ENCODE measurements at regions not wholly inside any gene's neighbourhood (a gene's known extent, or its start where the extent isn't known, plus 50 kb on each side); places are given as distances from the start of the nearest gene placed in this dataset.

- DNase-seq (ENCODE audit: low spot score), result no peak
Observed at GRCh38 chr22:49212466-49212865, 615.2 kb downstream of the BRD1 start.

- no peak for DNase-seq (ENCODE audit: low spot score)
Observed at GRCh38 chr22:49212002-49212401, 615.7 kb downstream of the BRD1 start.

DNA sequence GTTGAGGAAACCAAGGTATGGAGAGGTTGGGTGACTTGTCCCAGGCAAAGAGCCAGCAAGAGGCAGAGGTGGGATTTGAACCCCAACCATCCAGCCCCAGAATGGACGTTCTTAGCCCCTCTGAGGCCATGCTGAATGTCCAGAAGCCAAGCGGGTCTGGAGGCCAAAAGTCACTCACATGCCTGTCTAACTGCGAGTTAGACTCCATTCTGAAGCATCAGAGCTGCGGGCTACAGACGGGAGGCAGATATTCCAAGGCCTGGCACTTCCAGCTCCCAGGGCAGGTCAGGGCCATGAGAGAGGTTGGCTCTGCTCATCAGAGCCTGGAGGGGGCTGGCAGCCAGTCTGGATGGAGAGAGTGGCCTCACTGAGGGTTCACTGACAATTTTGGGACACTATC, 616.5 kb downstream of the BRD1 start:
- DNase-seq (ENCODE audit: low spot score), result no peak

DNA sequence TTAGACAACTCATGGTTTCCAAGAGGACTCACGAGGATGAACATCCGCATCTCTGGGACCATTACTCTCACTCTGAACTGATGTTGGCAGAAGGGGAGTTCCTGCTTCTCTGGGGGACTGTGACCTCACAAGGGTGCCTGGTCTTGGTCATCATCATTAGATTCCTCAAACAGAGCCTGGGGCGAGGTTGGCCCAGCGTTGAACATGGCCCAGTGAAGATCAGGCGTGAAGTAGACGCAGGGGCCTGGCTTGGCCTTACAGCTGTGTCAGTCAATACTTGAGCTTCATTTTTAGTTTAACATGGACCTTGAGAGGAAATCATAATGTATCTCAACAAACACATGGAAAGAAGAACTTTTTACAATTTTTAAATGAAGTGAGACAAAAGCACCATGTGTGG, 617.1 kb downstream of the BRD1 start:
- no peak for DNase-seq (ENCODE audit: low spot score)

GRCh38 chr22:49209452-49210195, 618.0 kb downstream of the BRD1 start:
- DNase-seq (ENCODE audit: low spot score), result peak; percentile 43

DNA sequence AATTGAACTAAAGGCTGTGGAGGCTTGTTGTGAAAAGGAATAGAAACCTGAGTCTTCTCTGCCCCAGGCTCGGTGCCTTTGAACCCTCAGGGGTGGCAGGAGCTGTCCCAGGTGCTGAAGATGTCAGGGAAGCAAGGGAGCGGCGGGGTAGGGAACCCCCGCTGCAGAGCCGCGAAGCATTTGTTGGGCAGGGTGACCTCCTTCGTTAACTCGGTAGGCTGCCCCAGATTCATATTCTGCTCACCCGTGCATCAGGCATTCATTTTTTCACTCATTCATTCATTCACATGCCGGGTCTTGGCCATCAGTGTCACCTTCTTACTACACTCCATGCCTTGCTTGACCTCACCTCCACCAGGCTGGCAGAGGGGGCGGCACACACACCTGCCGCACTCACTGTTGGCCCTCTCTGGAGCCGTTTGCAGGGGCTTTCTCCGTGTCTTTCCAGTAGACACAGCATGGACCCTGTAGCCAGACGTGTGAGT, 618.9 kb downstream of the BRD1 start:
- DNase-seq (ENCODE audit: low spot score), result no peak

DNA sequence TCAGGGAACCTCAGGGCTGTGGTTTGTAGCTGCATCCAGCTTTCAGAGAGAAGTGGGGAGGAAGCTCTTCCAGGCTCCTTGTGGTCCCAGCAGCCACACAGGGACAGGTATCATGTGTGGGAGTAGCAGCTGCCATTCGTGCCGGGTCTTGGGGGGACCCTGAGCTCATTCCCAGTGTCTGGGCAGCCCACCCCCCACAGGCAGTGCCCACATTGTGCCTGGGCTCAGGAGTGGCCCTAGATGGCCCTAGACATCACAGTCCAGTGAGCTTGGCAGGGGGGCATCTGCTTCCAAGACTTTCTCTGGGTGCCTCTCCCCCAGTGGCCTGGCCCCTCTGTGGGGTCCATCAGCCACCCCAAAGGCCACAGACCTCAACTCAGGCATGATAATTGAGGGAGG, 619.7 kb downstream of the BRD1 start:
- no peak for DNase-seq (ENCODE audit: low spot score)

- DNase-seq (ENCODE audit: low spot score), result no peak
Observed at GRCh38 chr22:49207008-49208003, 620.4 kb downstream of the BRD1 start.

GRCh38 chr22:49206281-49206680, 621.4 kb downstream of the BRD1 start:
- peak; percentile 21 for DNase-seq (ENCODE audit: low spot score)

DNA sequence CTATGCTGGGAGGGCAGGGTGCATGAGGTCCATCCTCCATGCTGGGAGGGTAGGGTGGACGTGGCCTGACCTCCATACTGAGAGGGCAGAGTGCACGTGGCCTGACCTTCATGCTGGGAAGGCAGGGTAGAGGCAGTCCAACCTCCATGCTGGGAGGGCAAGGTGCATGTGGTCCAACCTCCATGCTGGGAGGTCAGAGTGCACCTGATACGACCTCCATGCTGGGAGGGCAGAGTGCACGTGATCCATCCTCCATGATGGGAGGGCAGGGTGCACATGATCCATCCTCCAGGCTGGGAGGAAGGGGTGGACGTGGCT, 622.2 kb downstream of the BRD1 start:
- DNase-seq (ENCODE audit: low spot score), result no peak

GRCh38 chr22:49204599-49205482, 622.8 kb downstream of the BRD1 start:
- DNase-seq (ENCODE audit: low spot score), result no peak

DNA sequence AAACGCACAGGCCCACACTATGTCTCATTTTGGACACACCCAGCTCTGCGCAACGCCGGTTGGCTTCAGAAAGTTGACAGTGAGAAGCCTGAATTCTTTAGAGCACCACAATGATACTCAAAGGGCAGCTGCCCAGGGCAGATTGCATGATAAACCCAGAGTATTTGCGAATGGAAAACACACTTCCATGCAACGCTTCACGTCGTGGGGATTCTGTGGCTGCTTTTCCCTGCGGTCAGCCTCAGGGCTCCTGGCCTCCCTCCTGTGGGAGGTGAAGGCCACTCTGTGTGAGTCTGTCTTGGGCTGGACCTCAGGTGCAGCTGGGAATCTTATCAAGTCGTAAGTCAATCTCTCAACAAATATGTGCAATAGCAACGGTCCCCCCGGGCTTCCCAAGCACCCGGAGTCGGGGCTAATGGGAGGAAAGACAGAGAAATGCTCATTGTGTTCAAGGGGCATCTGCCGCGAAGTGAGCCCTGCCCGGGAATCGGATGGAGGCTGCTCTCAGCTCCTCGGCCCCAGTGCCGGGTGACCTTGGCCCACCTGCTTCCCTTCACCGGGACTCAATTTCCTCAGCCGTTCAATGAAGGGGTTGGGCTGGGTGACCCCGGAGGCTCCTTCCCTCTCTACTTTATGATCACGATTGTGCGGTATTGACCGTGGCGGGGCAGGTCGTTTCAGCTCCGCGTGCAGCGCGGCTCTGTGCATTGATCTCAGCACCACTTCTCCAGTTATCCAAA, 623.6 kb downstream of the BRD1 start:
- DNase-seq (ENCODE audit: low spot score), result no peak

DNA sequence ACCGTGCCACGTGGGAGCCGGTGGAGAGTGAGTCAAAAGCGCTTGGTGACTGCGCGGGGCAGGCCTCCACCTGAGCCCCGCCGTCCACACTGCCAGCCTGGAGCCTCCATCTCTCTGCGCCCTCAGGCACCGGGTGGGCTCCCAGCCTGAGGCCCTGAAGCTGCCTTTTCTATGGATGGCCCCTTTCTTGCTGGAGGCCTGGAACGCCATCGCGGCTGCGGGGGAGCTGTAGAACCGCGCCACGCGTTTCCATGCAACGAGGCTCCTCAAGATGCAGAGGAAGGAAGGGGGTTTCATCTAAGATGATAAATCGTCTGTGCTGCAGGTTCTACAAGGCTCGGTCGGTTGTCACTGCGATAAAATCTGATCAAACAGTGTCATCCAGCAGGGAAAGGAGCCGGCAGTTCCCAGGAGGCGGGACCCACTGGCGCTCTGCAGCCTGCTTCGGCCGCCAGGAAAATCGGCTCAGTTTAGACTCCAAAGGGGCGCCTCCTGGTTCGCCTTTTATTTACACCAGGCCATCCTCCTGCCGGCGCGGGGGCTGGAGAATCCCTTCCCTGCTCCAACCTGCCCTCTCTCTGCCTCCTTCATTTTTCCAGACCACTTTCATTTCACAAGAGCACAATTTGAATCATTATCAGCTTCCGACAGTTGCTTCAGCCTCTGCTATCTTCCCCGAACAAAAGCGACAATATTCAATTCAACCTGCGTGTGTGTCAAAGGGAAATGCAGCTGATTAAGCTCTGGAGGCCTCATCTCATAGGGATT, 624.4 kb downstream of the BRD1 start:
- no peak for DNase-seq (ENCODE audit: low spot score)

- no peak for DNase-seq (ENCODE audit: low spot score)
Observed at GRCh38 chr22:49202226-49202625, 625.4 kb downstream of the BRD1 start.

DNA sequence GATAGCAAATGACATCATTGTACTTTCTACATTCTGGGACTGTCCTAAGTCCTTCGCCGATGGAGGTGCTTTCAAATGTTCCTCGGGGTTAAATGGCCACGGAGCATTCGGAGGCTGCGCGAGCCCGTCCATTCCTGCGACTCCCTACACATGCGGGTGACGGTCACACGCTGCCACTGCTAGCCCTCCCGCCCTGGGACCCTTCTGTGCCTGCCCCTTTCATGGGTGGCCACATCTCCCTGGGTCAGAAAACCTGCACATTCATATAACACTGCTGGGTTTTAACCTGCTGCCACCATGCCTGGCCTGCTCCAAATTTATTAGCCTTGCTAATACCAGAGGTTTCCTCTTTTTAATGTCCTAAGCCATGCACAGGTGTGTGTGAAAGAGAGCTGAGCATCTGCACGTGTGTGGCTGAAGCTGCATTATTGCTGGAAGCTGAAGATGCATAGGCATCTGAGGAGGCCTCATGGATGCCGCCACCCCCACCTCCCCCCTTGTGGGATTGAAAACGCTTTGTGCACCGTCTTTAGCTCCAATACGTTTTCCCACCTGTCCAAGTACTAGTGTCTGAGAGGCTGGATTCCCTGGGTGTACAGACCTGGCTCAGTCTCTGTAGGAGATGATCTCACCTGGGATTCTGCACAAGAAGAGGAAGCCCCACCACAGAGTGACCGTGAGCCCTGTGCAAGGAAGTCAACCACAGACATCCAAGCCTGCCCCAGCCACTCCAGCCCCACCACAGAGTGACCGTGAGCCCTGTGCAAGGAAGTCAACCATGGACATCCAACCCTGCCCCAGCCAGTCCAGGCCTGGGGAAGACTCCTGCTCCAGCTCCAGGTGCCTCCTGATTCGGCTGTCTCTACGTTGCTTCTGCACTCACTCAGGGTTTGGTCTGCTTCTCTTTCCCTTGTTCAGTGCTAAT, 626.4 kb downstream of the BRD1 start:
- DNase-seq (ENCODE audit: low spot score), result no peak

GRCh38 chr22:49199224-49199623, 628.4 kb downstream of the BRD1 start:
- DNase-seq (ENCODE audit: low spot score), result no peak

GRCh38 chr22:49198705-49199084, 629.0 kb downstream of the BRD1 start:
- no peak for DNase-seq (ENCODE audit: low spot score)

DNA sequence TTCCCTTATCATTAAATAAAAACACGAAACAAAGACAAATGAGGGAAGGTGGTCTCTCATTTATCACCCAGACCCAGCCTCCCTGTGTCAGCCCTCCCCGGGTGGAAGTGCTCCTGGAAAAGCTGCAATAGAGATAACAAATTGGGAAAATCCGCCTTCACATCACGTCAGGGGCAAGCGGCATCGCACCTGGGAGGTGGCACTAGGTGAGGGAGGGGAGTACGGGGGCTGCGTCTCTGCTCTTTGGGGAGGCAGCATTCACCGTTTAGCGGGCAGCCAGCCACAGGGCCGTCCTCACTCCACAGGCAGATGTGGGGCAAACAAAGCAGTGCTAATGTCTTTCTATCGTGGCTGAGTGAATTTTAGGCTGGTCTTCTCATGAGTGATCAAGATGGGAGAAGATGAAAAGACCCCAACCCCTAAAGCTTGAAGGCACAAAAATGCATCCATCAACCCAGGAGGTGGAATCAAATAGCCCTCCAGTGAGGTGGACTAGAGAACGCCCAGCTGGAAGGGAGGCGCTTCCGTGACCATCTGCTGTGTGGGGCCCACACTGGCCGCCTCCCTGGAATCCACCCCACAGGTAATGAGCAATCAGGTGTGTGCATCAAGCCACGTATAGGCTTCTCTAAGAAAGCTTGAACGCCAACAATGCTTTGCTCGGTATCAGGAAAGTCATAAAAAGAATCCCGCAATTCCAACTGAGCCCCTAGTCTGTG, 629.5 kb downstream of the BRD1 start:
- no peak for DNase-seq (ENCODE audit: low spot score)

GRCh38 chr22:49197505-49197904, 630.2 kb downstream of the BRD1 start:
- DNase-seq (ENCODE audit: low spot score), result peak; percentile 7

Measured in putamen (tissue), 1 donor.